LNCaP clone FGC (cell line): ENCODE measurements at regions not wholly inside any gene's neighbourhood (a gene's known extent, or its start where the extent isn't known, plus 50 kb on each side); places are given as distances from the start of the nearest gene placed in this dataset.

ENCODE experiments used
- DNase-seq: peaks from one replicate; pipeline ENCODE4 v3.0.0-alpha.2; 2011; ENCODE audit warnings: low read depth
- H3K4me3 ChIP-seq: 2 replicates; pipeline ENCODE4 v1.5.1; 2011; ENCODE audit warnings: mild to moderate bottlenecking, low read depth, low read length, control low read depth
- CTCF ChIP-seq: IDR thresholded peaks from 2 replicates; pipeline ENCODE4 v1.5.1; 2012; ENCODE audit warnings: mild to moderate bottlenecking; ENCODE audit not compliant: control insufficient read depth, insufficient read depth; ENCODE audit errors: extremely low read depth

GRCh38 chr3:189446959-189447560 is 184.1 kb upstream of the TP63 start:
- no peak overlapping the region for H3K4me3 ChIP-seq
- no peak for DNase-seq
- no peak for TF ChIP-seq CTCF

DNA sequence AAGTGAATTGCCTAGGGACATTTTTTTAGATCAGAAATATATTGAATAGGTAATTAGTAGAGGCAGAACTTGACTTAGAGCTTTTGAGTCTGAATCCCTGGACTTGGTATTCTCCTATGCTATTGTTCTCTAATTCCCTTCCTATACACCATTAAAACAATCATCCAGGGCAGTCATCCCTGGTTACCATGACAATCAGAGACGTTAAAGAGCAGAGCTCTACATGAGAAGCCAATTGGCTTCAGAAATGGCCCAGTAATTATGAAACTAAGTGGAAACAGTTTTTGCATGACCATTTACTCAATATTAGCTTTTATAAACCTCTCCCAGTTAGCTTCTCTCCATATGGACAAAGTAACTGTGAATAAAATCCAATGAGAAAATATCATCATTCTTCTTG is 182.1 kb upstream of the TP63 start:
- no peak for DNase-seq
- no peak for TF ChIP-seq CTCF
- no peak overlapping the region for H3K4me3 ChIP-seq

DNA sequence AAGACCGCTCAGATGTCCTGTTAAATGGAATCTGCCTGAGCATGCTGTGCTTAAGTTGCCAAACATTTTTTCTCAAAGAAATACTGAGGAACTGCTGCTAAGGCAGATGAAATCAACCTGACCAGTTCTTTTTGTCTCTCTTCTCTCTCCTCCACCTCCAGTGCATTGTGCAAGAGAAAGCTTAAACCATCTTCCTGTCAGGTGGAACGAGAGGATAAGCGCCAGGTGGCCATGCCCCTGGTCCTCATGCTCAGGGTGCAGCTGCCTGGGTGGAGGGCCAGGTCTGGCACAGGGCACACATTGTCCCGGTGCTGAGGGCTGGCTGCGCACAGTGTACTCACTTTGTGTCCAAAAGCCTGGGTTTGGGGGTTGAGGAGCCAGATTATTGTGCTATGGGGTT is 176.2 kb upstream of the TP63 start:
- TF ChIP-seq CTCF: no peak
- no peak for DNase-seq
- no peak overlapping the region for H3K4me3 ChIP-seq

DNA sequence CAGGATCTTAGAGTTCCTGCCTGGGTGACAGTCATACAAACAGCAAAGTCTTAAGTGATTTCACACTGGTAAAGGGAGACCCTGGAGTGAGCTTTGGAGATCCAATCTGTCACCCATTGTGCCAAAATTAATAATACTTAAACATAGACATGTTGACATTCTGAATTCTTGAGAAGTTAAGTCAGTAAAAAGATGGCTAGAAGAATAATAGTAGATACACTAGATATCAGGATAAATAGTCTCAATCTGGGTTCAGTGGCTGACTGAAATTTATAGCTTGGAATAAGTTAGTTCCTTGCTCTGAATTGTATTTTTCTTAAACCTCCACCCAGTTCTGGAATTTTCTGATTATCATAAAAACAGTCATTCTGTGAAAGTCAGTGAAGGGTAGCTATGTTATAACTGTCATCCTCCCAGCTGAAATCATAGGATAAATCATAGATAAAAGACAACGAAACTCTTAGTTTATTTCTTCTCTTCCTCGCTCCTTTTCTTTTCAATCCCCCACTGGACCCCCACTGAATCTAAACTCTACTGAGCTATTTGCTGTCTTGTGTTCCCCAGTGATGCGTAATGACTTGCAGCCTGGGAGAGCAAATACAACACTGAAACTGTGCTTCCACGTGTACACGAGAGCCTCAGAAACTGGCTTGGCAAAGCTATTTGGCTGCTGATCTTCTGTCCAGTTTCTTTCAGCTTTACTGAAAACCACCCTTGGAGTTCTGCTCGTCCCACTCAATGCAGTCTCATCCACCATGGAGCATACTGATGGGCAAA is 175.4 kb upstream of the TP63 start:
- no peak for DNase-seq
- no peak for TF ChIP-seq CTCF
- H3K4me3 ChIP-seq: no peak overlapping the region

DNA sequence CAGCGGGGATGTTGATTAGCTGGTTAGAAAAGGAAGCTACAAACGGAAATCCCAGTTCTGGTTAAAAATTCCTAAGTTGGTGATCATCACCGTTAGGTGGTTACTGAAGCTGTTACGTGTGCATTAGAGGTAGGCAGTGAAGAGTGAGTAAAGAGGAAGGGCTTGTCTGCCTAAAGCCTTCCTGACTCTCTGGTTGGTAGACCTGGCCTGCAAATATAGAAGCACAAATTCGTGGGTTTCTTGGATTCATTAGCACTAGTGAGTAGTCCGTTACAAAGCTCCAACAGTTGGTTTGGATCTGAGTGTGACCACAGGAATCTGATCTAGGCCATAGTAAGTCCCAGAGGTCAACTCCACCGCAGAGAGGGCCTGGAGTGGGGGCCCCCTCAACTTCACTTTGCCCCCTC is 174.0 kb upstream of the TP63 start:
- DNase-seq: no peak
- TF ChIP-seq CTCF: no peak

DNA sequence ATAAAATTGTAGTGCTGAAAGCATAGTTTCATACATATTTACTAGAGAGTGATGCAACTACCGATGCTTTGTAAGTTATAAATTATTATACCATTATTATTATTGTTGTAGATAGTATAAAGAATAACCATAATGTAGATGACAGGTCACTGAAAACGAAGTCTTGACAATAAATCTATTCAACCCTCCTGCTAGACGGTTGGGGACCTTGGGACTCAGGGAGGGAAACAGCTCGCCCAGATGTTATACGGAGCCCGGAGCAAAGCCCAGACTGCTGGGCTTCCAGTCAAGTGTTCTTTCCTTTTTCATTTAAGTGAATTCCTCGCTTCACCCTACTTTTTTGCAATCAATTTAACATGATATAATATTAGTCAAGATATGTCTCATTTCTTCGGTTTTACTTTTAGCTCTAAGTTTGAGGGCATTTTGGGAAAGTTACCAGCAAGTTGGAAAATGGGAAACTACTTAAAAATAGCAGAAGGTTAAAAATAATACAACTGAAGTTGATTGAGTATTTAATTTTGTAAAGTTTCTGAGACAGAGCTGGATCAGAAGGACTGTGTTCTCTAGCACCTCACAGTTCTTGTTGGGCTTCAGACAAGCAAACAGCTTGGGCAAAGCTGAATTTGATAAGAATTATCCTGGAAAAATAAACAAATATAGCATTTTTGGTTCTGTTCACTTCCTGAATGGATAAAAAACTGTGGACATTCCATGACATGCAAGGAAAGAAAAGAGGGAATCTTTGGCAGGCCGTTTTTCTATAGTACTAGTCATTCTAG is 173.4 kb upstream of the TP63 start:
- no peak for DNase-seq
- no peak for TF ChIP-seq CTCF
- H3K4me3 ChIP-seq: no peak overlapping the region

More for the DNA sequence above, 174.0 kb upstream of the TP63 start:
- no peak overlapping the region for H3K4me3 ChIP-seq
